ENCODE measurements at regions not wholly inside any gene's neighbourhood (a gene's known extent, or its start where the extent isn't known, plus 50 kb on each side); places are given as distances from the start of the nearest gene placed in this dataset.
"Not testable (repeated sequence)": the region's sequence is repeated elsewhere in the genome, so short reads cannot be mapped to it uniquely, and the experiment has no call there.

- H3K4me2 ChIP-seq (ENCODE audit: control insufficient read depth, insufficient read depth); H3K27me3 ChIP-seq (replicated peaks in 1 of 2; ENCODE audit: control insufficient read depth in 2 of 2, insufficient read depth in 2 of 2, low read length in 1 of 2); H3K79me2 ChIP-seq (ENCODE audit: control insufficient read depth, insufficient read depth, low read length); POLR2A ChIA-PET; SMC1A ChIA-PET (ENCODE audit: uncharacterized antibody, unreplicated experiment); H3K9ac ChIP-seq (ENCODE audit: control insufficient read depth, insufficient read depth, low read length); DNase-seq (ENCODE audit: low read depth, low spot score); H2AFZ ChIP-seq (ENCODE audit: control insufficient read depth, low read depth, low read length); H3K36me3 ChIP-seq (ENCODE audit: control insufficient read depth in 2 of 2, insufficient read depth in 2 of 2, low read length in 1 of 2); H3K4me1 ChIP-seq (ENCODE audit: control insufficient read depth, insufficient read depth, low read length); RAD21 ChIA-PET (ENCODE audit: unreplicated experiment); H4K20me1 ChIP-seq (ENCODE audit: control insufficient read depth, insufficient read depth); FAIRE-seq; intact Hi-C loops (cut with micrococcal nuclease; ENCODE audit: unreplicated experiment); H3K4me3 ChIP-seq; CTCF ChIA-PET; ATAC-seq; H3K27ac ChIP-seq (ENCODE audit: control insufficient read depth, insufficient read depth); in situ Hi-C loops (cut with MboI); BruUV-seq (replicated peaks); H3K9me3 ChIP-seq (replicated peaks; ENCODE audit: control insufficient read depth, insufficient read depth, low read length): not testable (repeated sequence)
- no CpG with 5 or more reads among the region's 2 CpGs for WGBS (ENCODE audit: insufficient coverage, insufficient replicate concordance, low lambda C conversion rate, missing lambda C conversion rate)
Measured at GRCh38 chr2:242108797-242109500, 239.4 kb downstream of the RTP5 start.

- in situ Hi-C loops (cut with MboI); H3K27ac ChIP-seq (ENCODE audit: control insufficient read depth, insufficient read depth); POLR2A ChIA-PET; H2AFZ ChIP-seq (ENCODE audit: control insufficient read depth, low read depth, low read length); DNase-seq (ENCODE audit: low read depth, low spot score); FAIRE-seq; H3K4me1 ChIP-seq (ENCODE audit: control insufficient read depth, insufficient read depth, low read length); CTCF ChIA-PET; RAD21 ChIA-PET (ENCODE audit: unreplicated experiment); H3K79me2 ChIP-seq (ENCODE audit: control insufficient read depth, insufficient read depth, low read length); BruUV-seq (replicated peaks); H3K36me3 ChIP-seq (ENCODE audit: control insufficient read depth in 2 of 2, insufficient read depth in 2 of 2, low read length in 1 of 2); H3K4me3 ChIP-seq; H3K9me3 ChIP-seq (replicated peaks; ENCODE audit: control insufficient read depth, insufficient read depth, low read length); ATAC-seq; H4K20me1 ChIP-seq (ENCODE audit: control insufficient read depth, insufficient read depth); H3K4me2 ChIP-seq (ENCODE audit: control insufficient read depth, insufficient read depth); H3K27me3 ChIP-seq (replicated peaks in 1 of 2; ENCODE audit: control insufficient read depth in 2 of 2, insufficient read depth in 2 of 2, low read length in 1 of 2); SMC1A ChIA-PET (ENCODE audit: uncharacterized antibody, unreplicated experiment); intact Hi-C loops (cut with micrococcal nuclease; ENCODE audit: unreplicated experiment); H3K9ac ChIP-seq (ENCODE audit: control insufficient read depth, insufficient read depth, low read length): not testable (repeated sequence)
- 61% methylated on average over 8 of the region's 10 CpGs for WGBS (ENCODE audit: insufficient coverage, insufficient replicate concordance, low lambda C conversion rate, missing lambda C conversion rate)
Measured at GRCh38 chr2:242109819-242110218, 240.3 kb downstream of the RTP5 start.

GRCh38 chr2:242111954-242112353 lies 242.4 kb downstream of the RTP5 start:
- 63% methylated on average over 4 of the region's 4 CpGs for WGBS (ENCODE audit: insufficient coverage, insufficient replicate concordance, low lambda C conversion rate, missing lambda C conversion rate)
- H4K20me1 ChIP-seq (ENCODE audit: control insufficient read depth, insufficient read depth); H3K27ac ChIP-seq (ENCODE audit: control insufficient read depth, insufficient read depth); DNase-seq (ENCODE audit: low read depth, low spot score); RAD21 ChIA-PET (ENCODE audit: unreplicated experiment); H3K9ac ChIP-seq (ENCODE audit: control insufficient read depth, insufficient read depth, low read length); SMC1A ChIA-PET (ENCODE audit: uncharacterized antibody, unreplicated experiment); FAIRE-seq; BruUV-seq (replicated peaks); H3K9me3 ChIP-seq (replicated peaks; ENCODE audit: control insufficient read depth, insufficient read depth, low read length); POLR2A ChIA-PET; H3K79me2 ChIP-seq (ENCODE audit: control insufficient read depth, insufficient read depth, low read length); CTCF ChIA-PET; ATAC-seq; H3K4me3 ChIP-seq; H3K4me1 ChIP-seq (ENCODE audit: control insufficient read depth, insufficient read depth, low read length); intact Hi-C loops (cut with micrococcal nuclease; ENCODE audit: unreplicated experiment); H3K4me2 ChIP-seq (ENCODE audit: control insufficient read depth, insufficient read depth); H2AFZ ChIP-seq (ENCODE audit: control insufficient read depth, low read depth, low read length); H3K27me3 ChIP-seq (replicated peaks in 1 of 2; ENCODE audit: control insufficient read depth in 2 of 2, insufficient read depth in 2 of 2, low read length in 1 of 2); in situ Hi-C loops (cut with MboI); H3K36me3 ChIP-seq (ENCODE audit: control insufficient read depth in 2 of 2, insufficient read depth in 2 of 2, low read length in 1 of 2): not testable (repeated sequence)

DNA sequence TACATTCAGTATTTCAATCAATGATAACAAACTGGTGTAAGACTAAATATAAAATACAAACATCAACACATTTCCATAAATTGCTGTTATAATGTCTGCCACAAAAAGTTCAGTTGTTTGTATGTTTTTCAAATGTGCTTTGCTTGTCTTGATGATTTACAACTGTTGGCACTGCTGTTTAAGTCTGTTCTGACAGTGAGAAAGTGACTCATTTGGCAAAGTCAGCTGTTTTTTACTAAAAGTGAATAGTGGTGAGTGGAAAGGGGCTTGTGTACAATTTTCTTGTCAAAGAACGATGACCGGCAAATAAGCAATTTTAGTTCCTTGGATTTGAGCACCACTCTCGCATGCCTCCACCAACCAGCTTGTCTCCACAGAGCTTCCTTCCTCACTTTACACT lies 244.0 kb downstream of the RTP5 start:
- CTCF ChIA-PET; H3K27me3 ChIP-seq (replicated peaks in 1 of 2; ENCODE audit: control insufficient read depth in 2 of 2, insufficient read depth in 2 of 2, low read length in 1 of 2); H3K9me3 ChIP-seq (replicated peaks; ENCODE audit: control insufficient read depth, insufficient read depth, low read length); ATAC-seq; H3K27ac ChIP-seq (ENCODE audit: control insufficient read depth, insufficient read depth); H3K4me2 ChIP-seq (ENCODE audit: control insufficient read depth, insufficient read depth); H3K4me1 ChIP-seq (ENCODE audit: control insufficient read depth, insufficient read depth, low read length); H4K20me1 ChIP-seq (ENCODE audit: control insufficient read depth, insufficient read depth); intact Hi-C loops (cut with micrococcal nuclease; ENCODE audit: unreplicated experiment); in situ Hi-C loops (cut with MboI); RAD21 ChIA-PET (ENCODE audit: unreplicated experiment); H3K79me2 ChIP-seq (ENCODE audit: control insufficient read depth, insufficient read depth, low read length); BruUV-seq (replicated peaks); FAIRE-seq; SMC1A ChIA-PET (ENCODE audit: uncharacterized antibody, unreplicated experiment); H3K9ac ChIP-seq (ENCODE audit: control insufficient read depth, insufficient read depth, low read length); H2AFZ ChIP-seq (ENCODE audit: control insufficient read depth, low read depth, low read length); DNase-seq (ENCODE audit: low read depth, low spot score); H3K36me3 ChIP-seq (ENCODE audit: control insufficient read depth in 2 of 2, insufficient read depth in 2 of 2, low read length in 1 of 2); H3K4me3 ChIP-seq; POLR2A ChIA-PET: not testable (repeated sequence)
- WGBS (ENCODE audit: insufficient coverage, insufficient replicate concordance, low lambda C conversion rate, missing lambda C conversion rate), result 92% methylated on average over 3 of the region's 3 CpGs
